Lower lobe of right lung (tissue), 2 donors: ENCODE measurements at regions not wholly inside any gene's neighbourhood (a gene's known extent, or its start where the extent isn't known, plus 50 kb on each side); places are given as distances from the start of the nearest gene placed in this dataset.
A peak's percentile ranks its signal among the peaks of the same experiment; 100 is the strongest.

Experiments
- ATAC-seq, 2 donors: fragments of 200-7000 bp; cut with Tn5 transposase; one replicate each; pipeline ENCODE4 v1.9.1; 2020 to 2022; ENCODE audit warnings: mild to moderate bottlenecking in 2 of 2, moderate library complexity in 2 of 2
- DNase-seq: peaks from one replicate; pipeline ENCODE4 v3.0.0-alpha.2; 2020
- H3K27ac ChIP-seq: fragments of 200-600 bp; one replicate; pipeline ENCODE4 v1.8.0; 2022
- H3K27me3 ChIP-seq: fragments of 200-600 bp; one replicate; pipeline ENCODE4 v1.8.0; 2022; ENCODE audit warnings: low read depth
- H3K36me3 ChIP-seq: fragments of 200-600 bp; one replicate; pipeline ENCODE4 v1.8.0; 2022; ENCODE audit warnings: mild to moderate bottlenecking
- H3K4me1 ChIP-seq: fragments of 200-600 bp; one replicate; pipeline ENCODE4 v1.8.0; 2022
- H3K4me3 ChIP-seq: fragments of 200-600 bp; one replicate; pipeline ENCODE4 v1.8.0; 2022; ENCODE audit warnings: mild to moderate bottlenecking
- H3K9me3 ChIP-seq: fragments of 200-600 bp; one replicate; pipeline ENCODE4 v1.8.0; 2022
- CTCF ChIP-seq: fragments of 200-600 bp; IDR thresholded peaks from one replicate; pipeline ENCODE4 v1.8.0; 2022; ENCODE audit warnings: antibody characterized with exemption, mild to moderate bottlenecking
- intact Hi-C: fragments of 100-400 bp; cut with DNase I; formaldehyde crosslinking; loops from one replicate; pipeline ENCODE4 v1.11.0; 2022
- donor health status: DM: no; HTN: yes; CAD: no; lungs with severe emphysema.

- DNase-seq (peak; percentile 64), ATAC-seq (peak; percentile 87 to 88)
- Histone ChIP-seq H3K27me3 (no peaks in the 10 kb centered on the region), H3K4me3 (no peak overlapping the region), H3K27ac (no peak overlapping the region), H3K36me3 (no peaks in the 10 kb centered on the region), H3K9me3 (no peaks in the 10 kb centered on the region), H3K4me1 (peaks cover 6% of the 10 kb centered on the region)
- TF ChIP-seq CTCF, result no peak
- intact Hi-C loops, result no loop called here
Observed at GRCh38 chr12:105960319-105961083, 178.3 kb downstream of the NUAK1 start.

- Histone ChIP-seq H3K4me1 (peaks cover 9% of the 10 kb centered on the region), H3K9me3 (no peaks in the 10 kb centered on the region), H3K27me3 (no peaks in the 10 kb centered on the region), H3K4me3 (no peak overlapping the region), H3K36me3 (no peaks in the 10 kb centered on the region), H3K27ac (no peak overlapping the region)
- DNase-seq (no peak), ATAC-seq (no peak)
- TF ChIP-seq CTCF, result no peak
- intact Hi-C loops, result no loop called here
Observed at GRCh38 chr12:105961821-105962671, 176.7 kb downstream of the NUAK1 start.

GRCh38 chr12:105967038-105967776 lies 171.5 kb downstream of the NUAK1 start:
- no peak overlapping the region for H3K4me3 ChIP-seq
- H3K27me3 ChIP-seq, result no peaks in the 10 kb centered on the region
- H3K9me3 ChIP-seq, result no peaks in the 10 kb centered on the region
- H3K4me1 ChIP-seq, result peaks cover 14% of the 10 kb centered on the region
- no peak overlapping the region for H3K27ac ChIP-seq
- DNase-seq (no peak), ATAC-seq (no peak)
- intact Hi-C loops, result no loop called here
- no peak for TF ChIP-seq CTCF
- H3K36me3 ChIP-seq, result no peaks in the 10 kb centered on the region

- ATAC-seq (no peak), DNase-seq (no peak)
- intact Hi-C loops, result no loop called here
- Histone ChIP-seq H3K4me3 (no peak overlapping the region), H3K27me3 (no peaks in the 10 kb centered on the region), H3K4me1 (peaks cover 14% of the 10 kb centered on the region), H3K9me3 (no peaks in the 10 kb centered on the region), H3K27ac (no peak overlapping the region), H3K36me3 (no peaks in the 10 kb centered on the region)
- no peak for TF ChIP-seq CTCF
Observed at GRCh38 chr12:105968025-105968424, 170.7 kb downstream of the NUAK1 start.

- no peak for ATAC-seq
Observed at GRCh38 chr12:105970885-105971284, 167.9 kb downstream of the NUAK1 start.

More at GRCh38 chr12:105970885-105971284, 167.9 kb downstream of the NUAK1 start:
- no peak for DNase-seq
- no peaks in the 10 kb centered on the region for H3K9me3 ChIP-seq
- intact Hi-C loops, result no loop called here
- TF ChIP-seq CTCF, result no peak
- H3K27ac ChIP-seq, result no peak overlapping the region
- H3K4me1 ChIP-seq, result peaks cover 14% of the 10 kb centered on the region
- no peak overlapping the region for H3K4me3 ChIP-seq
- H3K27me3 ChIP-seq, result no peaks in the 10 kb centered on the region
- no peaks in the 10 kb centered on the region for H3K36me3 ChIP-seq
